Neural crest cell (in vitro differentiated cells): ENCODE measurements at regions not wholly inside any gene's neighbourhood (a gene's known extent, or its start where the extent isn't known, plus 50 kb on each side); places are given as distances from the start of the nearest gene placed in this dataset.

Experiments used
- DNase-seq: peaks from one replicate; pipeline ENCODE4 v3.0.0; 2021; ENCODE audit warnings: low read depth, mixed read lengths, low spot score
- H3K27ac Mint-ChIP-seq: one replicate; pipeline ENCODE4 v1.8.0; 2021; ENCODE audit warnings: mild to moderate bottlenecking, mixed read lengths; ENCODE audit not compliant: unreplicated experiment
- H3K27me3 Mint-ChIP-seq: 2 replicates; pipeline ENCODE4 v1.8.0; 2021; ENCODE audit warnings: low read depth, mild to moderate bottlenecking, mixed read lengths
- H3K36me3 Mint-ChIP-seq: 2 replicates; pipeline ENCODE4 v1.8.0; 2021; ENCODE audit warnings: low read depth, mild to moderate bottlenecking, mixed read lengths
- H3K4me1 Mint-ChIP-seq: 2 replicates; pipeline ENCODE4 v1.8.0; 2021; ENCODE audit warnings: mixed read lengths
- H3K4me3 Mint-ChIP-seq: one replicate; pipeline ENCODE4 v1.8.0; 2021; ENCODE audit warnings: mild to moderate bottlenecking, mixed read lengths
- H3K9me3 Mint-ChIP-seq: 2 replicates; pipeline ENCODE4 v1.8.0; 2021; ENCODE audit warnings: mixed read lengths
- TF ChIP-seq, protein P1 (sequence below): fragments of 200-600 bp; sonication (generic); conservative IDR thresholded peaks from 2 replicates; pipeline ENCODE4 v1.5.0; 2021; ENCODE audit warnings: antibody characterized with exemption, mild to moderate bottlenecking

DNA sequence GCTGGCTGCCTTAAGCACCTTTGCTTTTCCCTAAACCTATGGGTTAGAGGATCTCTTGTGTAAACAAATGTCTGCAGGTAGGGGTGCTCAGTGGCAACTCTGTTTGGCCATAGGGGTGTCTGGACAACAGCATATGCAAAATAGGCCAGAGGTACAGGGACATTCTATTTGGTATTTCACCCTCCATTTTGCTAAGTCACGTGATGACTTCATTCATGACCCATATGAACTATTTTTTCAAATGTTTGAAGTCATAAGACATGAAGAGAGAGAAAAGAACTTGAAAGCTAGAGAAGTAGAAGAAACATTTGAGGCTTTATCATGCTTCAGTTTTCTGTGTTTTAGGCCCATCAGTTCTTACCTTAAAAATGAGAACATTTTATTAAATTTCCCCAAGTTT is 370.2 kb downstream of the GADD45G start:
- Mint-ChIP-seq H3K27ac (no peak overlapping the region), H3K4me1 (no peaks in the 10 kb centered on the region), H3K27me3 (peaks cover 17% of the 10 kb centered on the region), H3K4me3 (no peak overlapping the region), H3K9me3 (no peaks in the 10 kb centered on the region), H3K36me3 (no peaks in the 10 kb centered on the region)
- TF ChIP-seq, protein P1, sequence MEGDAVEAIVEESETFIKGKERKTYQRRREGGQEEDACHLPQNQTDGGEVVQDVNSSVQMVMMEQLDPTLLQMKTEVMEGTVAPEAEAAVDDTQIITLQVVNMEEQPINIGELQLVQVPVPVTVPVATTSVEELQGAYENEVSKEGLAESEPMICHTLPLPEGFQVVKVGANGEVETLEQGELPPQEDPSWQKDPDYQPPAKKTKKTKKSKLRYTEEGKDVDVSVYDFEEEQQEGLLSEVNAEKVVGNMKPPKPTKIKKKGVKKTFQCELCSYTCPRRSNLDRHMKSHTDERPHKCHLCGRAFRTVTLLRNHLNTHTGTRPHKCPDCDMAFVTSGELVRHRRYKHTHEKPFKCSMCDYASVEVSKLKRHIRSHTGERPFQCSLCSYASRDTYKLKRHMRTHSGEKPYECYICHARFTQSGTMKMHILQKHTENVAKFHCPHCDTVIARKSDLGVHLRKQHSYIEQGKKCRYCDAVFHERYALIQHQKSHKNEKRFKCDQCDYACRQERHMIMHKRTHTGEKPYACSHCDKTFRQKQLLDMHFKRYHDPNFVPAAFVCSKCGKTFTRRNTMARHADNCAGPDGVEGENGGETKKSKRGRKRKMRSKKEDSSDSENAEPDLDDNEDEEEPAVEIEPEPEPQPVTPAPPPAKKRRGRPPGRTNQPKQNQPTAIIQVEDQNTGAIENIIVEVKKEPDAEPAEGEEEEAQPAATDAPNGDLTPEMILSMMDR: no peak
- DNase-seq: no peak

DNA sequence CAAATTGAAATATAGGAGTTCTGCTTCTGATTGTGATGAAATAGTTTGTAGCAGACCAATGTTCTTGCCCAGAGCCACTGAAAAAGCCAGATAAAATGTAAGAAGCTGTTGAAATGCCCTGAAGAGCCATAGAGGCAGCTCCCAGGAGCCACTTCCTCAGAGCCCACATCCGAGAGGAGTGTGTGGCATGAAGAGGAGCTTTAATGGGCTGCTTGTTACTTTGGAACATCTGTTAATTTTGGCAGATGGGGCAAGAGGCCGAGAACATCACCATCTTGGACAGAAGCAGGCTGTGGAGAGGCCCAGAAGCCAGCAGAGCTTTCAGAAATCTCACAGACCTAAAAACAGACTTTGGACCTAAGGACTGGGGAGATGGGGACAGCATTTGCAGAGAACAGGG is 370.8 kb downstream of the GADD45G start:
- Mint-ChIP-seq H3K27ac (no peak overlapping the region), H3K36me3 (no peaks in the 10 kb centered on the region), H3K27me3 (peaks cover 22% of the 10 kb centered on the region), H3K4me3 (no peak overlapping the region), H3K9me3 (no peaks in the 10 kb centered on the region), H3K4me1 (no peaks in the 10 kb centered on the region)
- TF ChIP-seq, protein P1: no peak
- no peak for DNase-seq

DNA sequence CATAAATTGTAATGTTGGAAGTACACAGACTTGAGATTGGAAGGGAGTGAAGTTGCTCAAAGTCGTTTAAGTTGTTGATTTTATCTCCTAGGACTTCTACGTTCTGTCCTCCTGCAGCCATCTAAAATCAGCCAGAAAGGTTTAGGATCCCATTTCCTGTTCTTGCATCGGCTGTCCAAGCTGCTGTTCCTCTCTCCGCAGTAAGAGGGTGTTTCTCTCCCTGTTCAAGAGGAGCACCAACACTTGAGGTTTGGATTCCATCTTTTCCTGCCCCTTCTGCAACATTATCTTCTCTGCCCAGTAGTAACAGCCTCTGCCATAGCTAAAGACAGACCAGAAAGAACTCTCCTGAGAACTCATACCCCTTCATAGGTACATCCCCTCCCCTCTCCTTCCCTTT is 373.4 kb downstream of the GADD45G start:
- TF ChIP-seq, protein P1: peak; percentile 41
- Mint-ChIP-seq H3K4me3 (no peak overlapping the region), H3K27ac (no peak overlapping the region), H3K9me3 (no peaks in the 10 kb centered on the region), H3K4me1 (no peaks in the 10 kb centered on the region), H3K27me3 (peaks cover 24% of the 10 kb centered on the region), H3K36me3 (no peaks in the 10 kb centered on the region)
- no peak for DNase-seq

DNA sequence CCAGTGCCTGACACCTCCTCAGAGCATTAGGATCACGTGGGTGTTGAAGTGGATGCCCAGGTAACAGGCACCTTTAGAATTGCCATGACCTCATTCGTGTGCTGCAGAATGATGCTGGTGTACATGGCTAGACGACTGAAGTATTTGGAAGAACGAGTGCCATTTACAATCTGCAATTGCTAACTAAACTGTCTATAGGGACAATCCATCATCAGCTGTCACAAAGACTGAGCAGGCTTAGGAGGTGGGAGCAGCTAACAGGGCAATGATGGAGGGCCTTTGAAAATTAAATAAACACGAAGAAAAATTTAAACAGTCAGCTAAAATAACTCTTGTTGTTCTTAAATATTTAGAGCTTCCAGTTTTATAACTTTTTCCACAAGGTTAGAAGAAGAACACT is 375.8 kb downstream of the GADD45G start:
- no peaks in the 10 kb centered on the region for H3K4me1 Mint-ChIP-seq
- peaks cover 27% of the 10 kb centered on the region for H3K27me3 Mint-ChIP-seq
- peaks cover 3% of the 10 kb centered on the region for H3K9me3 Mint-ChIP-seq
- no peak overlapping the region for H3K27ac Mint-ChIP-seq
- TF ChIP-seq, protein P1: no peak
- no peak for DNase-seq
- no peaks in the 10 kb centered on the region for H3K36me3 Mint-ChIP-seq
- H3K4me3 Mint-ChIP-seq: no peak overlapping the region

DNA sequence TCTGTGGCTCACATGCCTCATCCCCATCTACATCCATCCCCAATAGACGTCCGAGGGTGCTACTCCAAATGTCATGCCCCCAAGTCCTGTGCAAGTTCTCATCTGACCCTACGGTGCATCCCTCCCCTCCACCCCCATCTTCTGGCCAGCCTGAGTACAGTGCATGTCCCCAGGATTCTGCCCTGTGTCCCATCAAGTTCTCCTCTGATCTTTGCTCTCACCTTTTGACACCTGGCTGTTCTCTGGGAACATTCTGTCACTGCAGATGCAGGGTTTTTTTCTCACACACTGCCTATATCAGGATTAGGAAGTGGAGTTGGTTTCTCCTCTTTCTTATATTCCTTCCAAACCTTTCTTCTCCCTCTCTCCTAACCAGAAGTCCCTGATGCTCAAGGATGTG is 377.2 kb downstream of the GADD45G start:
- H3K4me1 Mint-ChIP-seq: no peaks in the 10 kb centered on the region
- no peak overlapping the region for H3K4me3 Mint-ChIP-seq
- DNase-seq: no peak
- TF ChIP-seq, protein P1: no peak
- H3K36me3 Mint-ChIP-seq: no peaks in the 10 kb centered on the region
- peaks cover 3% of the 10 kb centered on the region for H3K9me3 Mint-ChIP-seq
- no peak overlapping the region for H3K27ac Mint-ChIP-seq
- peaks cover 24% of the 10 kb centered on the region for H3K27me3 Mint-ChIP-seq

DNA sequence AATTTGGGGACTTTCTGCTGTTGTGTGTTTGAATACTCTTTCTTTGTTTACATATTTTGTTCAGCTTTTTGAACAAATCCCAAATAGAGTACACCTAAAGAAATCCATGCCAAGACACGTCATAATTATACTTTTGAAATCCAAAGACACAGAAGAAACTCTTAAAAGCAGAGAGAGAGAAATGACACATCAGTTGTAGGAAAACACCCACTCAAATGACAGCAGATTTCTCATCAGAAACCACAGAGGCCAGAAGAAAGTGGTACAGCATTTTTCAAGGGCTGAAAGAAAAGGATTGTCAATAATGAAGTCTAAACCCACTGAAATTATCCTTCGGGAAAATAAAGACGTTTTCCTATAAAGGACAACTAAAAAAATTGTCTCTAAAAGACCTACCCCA is 378.6 kb downstream of the GADD45G start:
- TF ChIP-seq, protein P1: no peak
- H3K4me3 Mint-ChIP-seq: no peak overlapping the region
- no peaks in the 10 kb centered on the region for H3K4me1 Mint-ChIP-seq

More for the DNA sequence above, 378.6 kb downstream of the GADD45G start:
- Mint-ChIP-seq H3K9me3 (peaks cover 3% of the 10 kb centered on the region), H3K27me3 (peaks cover 21% of the 10 kb centered on the region), H3K27ac (no peak overlapping the region), H3K36me3 (no peaks in the 10 kb centered on the region)
- no peak for DNase-seq
